Type B pancreatic cell (in vitro differentiated cells): ENCODE measurements at regions not wholly inside any gene's neighbourhood (a gene's known extent, or its start where the extent isn't known, plus 50 kb on each side); places are given as distances from the start of the nearest gene placed in this dataset.

Experiments
- DNase-seq: peaks from one replicate; pipeline ENCODE4 v3.0.0; 2021; ENCODE audit warnings: mixed read lengths; ENCODE audit not compliant: unreplicated experiment; ENCODE audit errors: extremely low spot score
- H3K27ac Mint-ChIP-seq: 2 replicates; pipeline ENCODE4 v1.8.0; 2021; ENCODE audit warnings: mild to moderate bottlenecking, mixed read lengths
- H3K27me3 Mint-ChIP-seq: 2 replicates; pipeline ENCODE4 v1.8.0; 2021; ENCODE audit warnings: mixed read lengths
- H3K36me3 Mint-ChIP-seq: 2 replicates; pipeline ENCODE4 v1.8.0; 2021; ENCODE audit warnings: mixed read lengths
- H3K4me1 Mint-ChIP-seq: one replicate; pipeline ENCODE4 v1.8.0; 2021; ENCODE audit warnings: mixed read lengths; ENCODE audit not compliant: unreplicated experiment
- H3K4me3 Mint-ChIP-seq: 2 replicates; pipeline ENCODE4 v1.8.0; 2021; ENCODE audit warnings: mild to moderate bottlenecking, mixed read lengths
- H3K9me3 Mint-ChIP-seq: 2 replicates; pipeline ENCODE4 v1.8.0; 2021; ENCODE audit warnings: mixed read lengths
- TF ChIP-seq, protein P1 (sequence below): fragments of 200-600 bp; sonication (generic); conservative IDR thresholded peaks from 2 replicates; pipeline ENCODE4 v1.5.0; 2021; ENCODE audit warnings: antibody characterized with exemption, mild to moderate bottlenecking

- H3K27ac Mint-ChIP-seq: no peak overlapping the region
- no peaks in the 10 kb centered on the region for H3K36me3 Mint-ChIP-seq
- H3K4me3 Mint-ChIP-seq: no peak overlapping the region
- DNase-seq: no peak
- H3K4me1 Mint-ChIP-seq: no peaks in the 10 kb centered on the region
- TF ChIP-seq, protein P1, sequence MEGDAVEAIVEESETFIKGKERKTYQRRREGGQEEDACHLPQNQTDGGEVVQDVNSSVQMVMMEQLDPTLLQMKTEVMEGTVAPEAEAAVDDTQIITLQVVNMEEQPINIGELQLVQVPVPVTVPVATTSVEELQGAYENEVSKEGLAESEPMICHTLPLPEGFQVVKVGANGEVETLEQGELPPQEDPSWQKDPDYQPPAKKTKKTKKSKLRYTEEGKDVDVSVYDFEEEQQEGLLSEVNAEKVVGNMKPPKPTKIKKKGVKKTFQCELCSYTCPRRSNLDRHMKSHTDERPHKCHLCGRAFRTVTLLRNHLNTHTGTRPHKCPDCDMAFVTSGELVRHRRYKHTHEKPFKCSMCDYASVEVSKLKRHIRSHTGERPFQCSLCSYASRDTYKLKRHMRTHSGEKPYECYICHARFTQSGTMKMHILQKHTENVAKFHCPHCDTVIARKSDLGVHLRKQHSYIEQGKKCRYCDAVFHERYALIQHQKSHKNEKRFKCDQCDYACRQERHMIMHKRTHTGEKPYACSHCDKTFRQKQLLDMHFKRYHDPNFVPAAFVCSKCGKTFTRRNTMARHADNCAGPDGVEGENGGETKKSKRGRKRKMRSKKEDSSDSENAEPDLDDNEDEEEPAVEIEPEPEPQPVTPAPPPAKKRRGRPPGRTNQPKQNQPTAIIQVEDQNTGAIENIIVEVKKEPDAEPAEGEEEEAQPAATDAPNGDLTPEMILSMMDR: no peak
- H3K9me3 Mint-ChIP-seq: peaks cover 6% of the 10 kb centered on the region
- no peaks in the 10 kb centered on the region for H3K27me3 Mint-ChIP-seq
Observed at GRCh38 chr6:164581563-164581962, 727.8 kb downstream of the C6orf118 start.

DNA sequence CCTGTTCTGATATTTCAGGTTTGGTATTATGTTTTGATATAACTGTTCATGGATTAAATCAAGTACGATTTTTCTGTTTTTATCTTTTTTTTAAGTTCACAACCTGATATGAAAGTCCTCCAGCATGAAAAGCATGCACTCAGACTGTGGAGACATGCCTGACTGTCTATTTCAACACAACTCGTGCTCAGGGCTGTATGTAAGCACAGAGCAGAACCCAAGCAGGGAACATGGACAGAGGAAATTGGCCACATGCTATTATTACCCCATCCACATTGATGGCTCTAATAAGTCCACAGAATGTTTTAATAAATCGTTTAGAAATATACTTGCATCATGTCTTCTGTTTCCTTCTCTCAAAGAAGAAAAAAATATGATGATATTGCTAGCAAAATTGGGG is 730.4 kb downstream of the C6orf118 start:
- H3K4me1 Mint-ChIP-seq: no peaks in the 10 kb centered on the region
- H3K27me3 Mint-ChIP-seq: no peaks in the 10 kb centered on the region
- no peak for DNase-seq
- TF ChIP-seq, protein P1: no peak
- H3K9me3 Mint-ChIP-seq: peaks cover 6% of the 10 kb centered on the region
- no peak overlapping the region for H3K27ac Mint-ChIP-seq
- H3K4me3 Mint-ChIP-seq: no peak overlapping the region
- no peaks in the 10 kb centered on the region for H3K36me3 Mint-ChIP-seq

- no peaks in the 10 kb centered on the region for H3K4me1 Mint-ChIP-seq
- no peak overlapping the region for H3K27ac Mint-ChIP-seq
- no peak for DNase-seq
- no peaks in the 10 kb centered on the region for H3K36me3 Mint-ChIP-seq
- no peak overlapping the region for H3K4me3 Mint-ChIP-seq
- TF ChIP-seq, protein P1: no peak
- peaks cover 6% of the 10 kb centered on the region for H3K9me3 Mint-ChIP-seq
- no peaks in the 10 kb centered on the region for H3K27me3 Mint-ChIP-seq
Observed at GRCh38 chr6:164578616-164579015, 730.8 kb downstream of the C6orf118 start.

GRCh38 chr6:164570801-164571200 is 738.6 kb downstream of the C6orf118 start:
- TF ChIP-seq, protein P1: no peak
- no peaks in the 10 kb centered on the region for H3K27me3 Mint-ChIP-seq
- no peak overlapping the region for H3K4me3 Mint-ChIP-seq
- no peaks in the 10 kb centered on the region for H3K4me1 Mint-ChIP-seq
- no peak for DNase-seq
- no peaks in the 10 kb centered on the region for H3K36me3 Mint-ChIP-seq
- no peaks in the 10 kb centered on the region for H3K9me3 Mint-ChIP-seq
- H3K27ac Mint-ChIP-seq: no peak overlapping the region

DNA sequence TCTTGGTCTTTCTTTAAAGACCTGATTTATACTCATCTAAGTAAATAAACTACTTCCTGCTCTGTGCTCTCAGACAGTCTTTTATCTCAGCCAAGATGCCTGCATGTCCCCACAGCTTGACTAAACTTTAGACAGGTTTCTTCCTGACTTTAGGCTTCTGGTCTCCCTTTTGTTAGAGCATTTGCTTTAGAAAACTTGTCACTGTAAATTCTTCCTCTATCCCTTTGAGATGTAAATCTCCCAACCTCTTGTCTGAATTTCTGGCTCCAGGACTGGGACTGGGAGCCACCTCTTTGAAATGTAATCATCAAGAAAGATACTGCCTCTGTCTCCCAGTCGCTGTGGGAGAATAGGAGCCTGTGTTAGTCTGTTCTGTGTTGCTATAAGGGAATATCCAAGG is 739.9 kb downstream of the C6orf118 start:
- no peak for DNase-seq
- H3K4me3 Mint-ChIP-seq: no peak overlapping the region
- H3K27ac Mint-ChIP-seq: no peak overlapping the region
- TF ChIP-seq, protein P1: no peak
- no peaks in the 10 kb centered on the region for H3K9me3 Mint-ChIP-seq
- no peaks in the 10 kb centered on the region for H3K27me3 Mint-ChIP-seq
- no peaks in the 10 kb centered on the region for H3K36me3 Mint-ChIP-seq
- no peaks in the 10 kb centered on the region for H3K4me1 Mint-ChIP-seq

- no peak for DNase-seq
- Mint-ChIP-seq H3K9me3 (peaks cover 6% of the 10 kb centered on the region), H3K27ac (no peak overlapping the region), H3K4me1 (no peaks in the 10 kb centered on the region), H3K27me3 (no peaks in the 10 kb centered on the region), H3K36me3 (no peaks in the 10 kb centered on the region), H3K4me3 (no peak overlapping the region)
- TF ChIP-seq, protein P1: no peak
Observed at GRCh38 chr6:164563924-164564323, 745.5 kb downstream of the C6orf118 start.
